ENCODE measurements at regions not wholly inside any gene's neighbourhood (a gene's known extent, or its start where the extent isn't known, plus 50 kb on each side); places are given as distances from the start of the nearest gene placed in this dataset.

- TF ChIP-seq CTCF (IDR thresholded peaks at IDR 0.05) (peak in 1 of 6 experiments; percentile 15), POLR2A (IDR thresholded peaks at IDR 0.05) (no peak)
Measured at GRCh38 chr2:9110893-9111569, 95.6 kb upstream of the ASAP2 start.

Measured in Peyer's patch (tissue), 4 donors.